ENCODE measurements at regions not wholly inside any gene's neighbourhood (a gene's known extent, or its start where the extent isn't known, plus 50 kb on each side); places are given as distances from the start of the nearest gene placed in this dataset.

DNA sequence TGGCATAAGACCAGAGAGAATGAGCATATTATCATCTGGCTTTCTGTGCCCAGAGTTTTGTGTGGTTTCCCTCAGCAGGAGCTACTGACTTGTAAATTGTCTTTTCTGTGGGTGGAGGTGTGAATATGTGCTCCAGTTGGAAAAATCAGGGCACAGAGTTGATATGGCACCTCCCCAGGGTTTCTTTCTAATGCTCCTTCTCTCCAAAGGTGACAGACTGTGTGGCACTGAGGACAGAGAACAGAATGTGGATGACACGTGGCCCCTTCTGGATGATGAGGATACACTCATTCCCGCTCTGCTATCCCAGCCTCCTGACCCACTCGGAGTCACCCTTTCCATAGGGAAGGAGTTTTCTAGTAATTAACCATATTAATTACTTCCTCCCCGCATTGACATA, 221.0 kb downstream of the ICE1 start:
- no peak for TF ChIP-seq CTCF (IDR thresholded peaks at IDR 0.05; ENCODE audit: insufficient read depth, low read depth, low read length)
- TF ChIP-seq EZH2 (IDR thresholded peaks at IDR 0.05; ENCODE audit: insufficient read depth, low read length): no peak
